Left renal cortex interstitium (tissue), 4 donors: ENCODE measurements at regions not wholly inside any gene's neighbourhood (a gene's known extent, or its start where the extent isn't known, plus 50 kb on each side); places are given as distances from the start of the nearest gene placed in this dataset.

Source experiments
- DNase-seq, 4 donors: peaks; one replicate each; pipeline ENCODE4 v3.0.0-alpha.2; 2013; ENCODE audit warnings: low read depth in 4 of 4, low spot score in 2 of 4, missing footprints in 1 of 4

- DNase-seq = no peak
Observed at GRCh38 chr7:41834805-41835694, 132.2 kb upstream of the INHBA start.

DNA sequence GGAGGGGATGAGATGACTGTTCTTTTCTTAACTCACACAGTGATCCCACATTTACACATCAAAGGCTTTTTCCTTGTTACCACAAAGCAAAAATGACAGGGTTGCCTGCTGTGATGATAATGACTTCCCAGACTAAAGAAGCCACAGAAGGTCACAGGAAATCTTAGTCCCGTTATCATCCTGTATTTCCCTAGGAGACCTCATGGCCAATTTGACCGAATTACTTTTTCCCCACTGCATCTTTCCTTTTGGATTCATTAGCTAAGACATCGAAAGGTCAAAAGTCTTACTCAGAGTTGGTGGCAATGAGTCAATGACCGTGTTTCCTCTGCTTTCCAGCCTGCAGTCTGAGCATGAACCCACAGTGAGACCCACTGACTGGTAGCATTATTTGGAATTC is 130.1 kb upstream of the INHBA start:
- DNase-seq = no peak

DNA sequence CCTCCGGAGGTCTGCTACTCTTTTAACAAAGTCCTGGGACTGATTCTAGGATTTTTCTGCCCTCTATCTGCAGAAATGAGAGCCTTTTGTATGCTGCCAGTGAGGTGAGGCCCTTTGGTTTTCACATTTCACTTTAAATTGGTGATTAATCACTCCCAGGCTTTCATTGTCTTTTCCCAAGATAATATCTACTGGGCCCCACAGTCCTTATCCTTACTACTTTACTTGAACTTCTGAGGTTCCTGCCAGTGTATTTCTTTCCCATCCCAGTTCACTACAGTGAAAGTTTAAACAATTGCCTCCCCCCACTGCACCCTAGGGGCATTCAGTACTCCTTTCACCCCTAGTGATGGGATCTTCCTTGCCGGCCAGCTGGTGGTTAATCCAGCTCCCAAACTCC is 127.4 kb upstream of the INHBA start:
- no peak for DNase-seq

- DNase-seq = no peak
Observed at GRCh38 chr7:41828911-41829310, 126.0 kb upstream of the INHBA start.

DNA sequence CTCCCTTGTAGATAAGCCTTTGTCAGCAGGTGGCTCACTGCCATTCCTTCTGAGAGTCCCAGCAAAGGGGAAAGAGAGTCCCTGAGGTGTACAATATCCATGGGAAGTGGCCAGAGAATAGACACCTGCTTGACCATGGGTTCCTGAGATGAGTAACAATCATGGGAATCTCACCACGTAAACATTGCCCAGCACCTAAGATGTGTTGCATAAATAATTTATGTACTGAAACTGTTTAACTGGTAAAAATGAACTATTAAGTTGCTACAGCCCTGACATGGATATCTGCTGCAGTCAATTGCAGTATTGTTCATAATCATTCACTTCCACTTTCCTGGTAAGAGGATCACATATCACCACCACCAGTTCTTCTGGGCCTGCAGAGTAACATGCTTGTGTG is 123.8 kb upstream of the INHBA start:
- DNase-seq = no peak

DNA sequence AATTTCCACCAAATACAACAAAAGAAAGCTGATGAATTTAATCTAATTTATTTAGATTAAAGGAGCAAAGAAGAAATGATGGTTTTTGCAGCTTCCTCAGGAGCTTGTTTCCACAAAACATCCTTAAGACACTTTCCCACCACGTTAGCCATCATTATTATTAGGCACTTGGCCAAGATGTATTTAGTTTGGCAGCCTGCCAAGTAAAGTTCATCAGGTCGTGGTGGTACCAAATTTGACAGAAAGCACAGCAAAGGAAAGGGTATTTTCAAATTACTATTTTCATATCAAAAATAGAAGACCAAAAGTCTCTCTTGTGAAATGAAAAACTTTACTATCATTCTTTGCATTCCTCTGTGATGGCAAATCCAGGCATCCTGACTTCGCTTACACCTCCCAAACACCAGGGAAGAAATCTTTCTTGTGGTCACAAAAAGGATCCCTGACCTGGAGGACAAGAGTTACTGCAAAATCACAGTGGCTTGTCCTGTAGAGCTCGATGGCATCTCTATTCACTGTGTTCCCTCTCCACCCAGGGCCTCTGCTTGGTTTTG is 123.1 kb upstream of the INHBA start:
- DNase-seq = no peak

DNA sequence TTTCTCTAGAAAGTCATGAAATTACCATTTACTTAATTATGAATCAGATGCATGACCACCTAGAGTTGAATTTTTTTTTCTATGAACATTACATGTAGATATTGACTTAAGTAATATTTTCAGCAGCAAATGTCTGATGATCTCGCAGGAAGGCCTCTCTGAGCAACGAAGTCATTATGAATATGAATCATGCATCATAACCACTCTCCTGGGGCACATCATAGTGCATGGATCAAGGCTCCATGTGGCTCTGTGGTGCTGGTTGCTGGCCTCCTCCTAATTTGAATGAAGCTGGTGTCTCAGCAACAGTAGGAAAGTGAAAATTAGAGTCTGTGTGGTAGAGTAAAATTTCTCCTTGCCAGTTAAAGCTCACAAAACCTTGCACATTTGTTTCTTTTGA is 121.4 kb upstream of the INHBA start:
- DNase-seq = no peak

DNA sequence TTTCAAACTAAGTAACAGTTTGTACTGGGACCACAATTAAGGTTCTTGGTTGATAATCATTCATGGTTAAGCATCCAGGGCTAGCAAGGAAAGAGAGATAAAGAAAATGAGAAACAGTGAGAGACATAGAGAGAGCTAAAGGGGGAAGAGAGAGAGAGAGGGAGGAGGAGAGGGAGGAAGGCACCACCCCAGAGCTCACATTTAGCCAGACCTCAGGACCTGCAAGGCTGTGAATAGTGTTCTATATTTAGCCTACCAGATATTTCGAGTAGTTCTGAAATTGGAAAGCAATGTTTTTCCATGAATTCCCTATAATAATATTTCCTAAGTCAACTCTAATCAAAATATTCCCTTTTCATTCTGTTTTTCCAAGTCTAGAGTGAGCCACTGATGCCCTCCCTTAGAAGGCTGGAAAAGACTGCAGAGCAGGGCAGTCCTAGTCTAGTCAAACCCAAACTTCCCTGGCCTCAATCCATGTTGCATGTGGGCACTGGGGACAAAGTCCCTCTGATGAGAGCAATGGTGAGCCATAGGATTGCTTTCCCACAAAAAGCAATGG is 119.4 kb upstream of the INHBA start:
- DNase-seq = no peak

DNA sequence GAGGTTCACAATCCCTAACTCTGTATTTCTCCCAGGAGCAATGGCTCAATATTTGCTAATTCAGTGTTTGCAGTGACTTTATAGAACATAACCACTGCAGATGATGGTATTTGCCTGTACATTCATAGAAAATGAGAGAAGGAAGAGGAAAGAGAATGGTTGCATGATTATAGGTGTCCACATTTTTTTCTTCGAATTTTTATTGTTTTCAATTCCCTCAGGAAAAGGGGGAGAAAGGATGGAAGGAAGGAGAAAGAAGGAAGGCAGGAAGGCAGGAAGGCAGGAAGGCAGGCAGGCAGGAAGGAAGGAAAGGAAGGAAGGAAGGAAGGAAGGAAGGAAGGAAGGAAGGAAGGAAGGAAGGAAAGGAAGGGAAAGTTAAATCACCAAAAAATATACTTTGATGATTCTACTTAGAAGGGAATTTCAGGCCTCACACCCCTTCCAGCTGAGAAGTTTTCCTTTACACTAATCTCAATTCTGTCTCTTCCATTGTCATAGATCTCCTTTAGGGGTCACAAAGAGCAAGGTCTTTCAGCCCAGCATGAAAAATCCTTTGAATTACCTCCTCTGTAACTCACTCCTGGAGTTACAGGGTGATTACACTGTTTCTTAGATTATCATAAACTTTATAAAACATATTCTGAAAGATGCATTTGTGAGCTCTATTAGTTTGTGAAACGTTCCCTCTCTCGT is 118.8 kb upstream of the INHBA start:
- no peak for DNase-seq

- DNase-seq = no peak
Observed at GRCh38 chr7:41820111-41820671, 117.3 kb upstream of the INHBA start.

DNA sequence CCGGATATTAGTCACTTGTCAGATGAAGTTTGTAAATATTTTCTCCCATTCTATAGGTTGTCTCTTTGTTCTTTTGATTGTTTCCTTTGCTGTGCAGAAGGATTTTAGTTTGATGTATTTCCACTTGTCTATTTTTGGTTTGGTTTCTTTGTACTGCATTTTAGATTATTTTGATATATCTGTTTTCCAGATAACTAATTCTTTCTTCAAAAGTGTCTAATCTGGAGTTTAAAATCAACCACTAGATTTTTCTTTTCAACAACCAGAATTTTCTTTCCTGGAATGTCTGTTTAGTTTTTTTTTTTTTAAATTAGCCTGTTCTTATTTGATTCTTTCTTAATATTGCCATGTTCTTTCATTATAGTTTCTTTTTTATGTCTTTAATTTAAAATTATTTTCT is 116.8 kb upstream of the INHBA start:
- no peak for DNase-seq

DNA sequence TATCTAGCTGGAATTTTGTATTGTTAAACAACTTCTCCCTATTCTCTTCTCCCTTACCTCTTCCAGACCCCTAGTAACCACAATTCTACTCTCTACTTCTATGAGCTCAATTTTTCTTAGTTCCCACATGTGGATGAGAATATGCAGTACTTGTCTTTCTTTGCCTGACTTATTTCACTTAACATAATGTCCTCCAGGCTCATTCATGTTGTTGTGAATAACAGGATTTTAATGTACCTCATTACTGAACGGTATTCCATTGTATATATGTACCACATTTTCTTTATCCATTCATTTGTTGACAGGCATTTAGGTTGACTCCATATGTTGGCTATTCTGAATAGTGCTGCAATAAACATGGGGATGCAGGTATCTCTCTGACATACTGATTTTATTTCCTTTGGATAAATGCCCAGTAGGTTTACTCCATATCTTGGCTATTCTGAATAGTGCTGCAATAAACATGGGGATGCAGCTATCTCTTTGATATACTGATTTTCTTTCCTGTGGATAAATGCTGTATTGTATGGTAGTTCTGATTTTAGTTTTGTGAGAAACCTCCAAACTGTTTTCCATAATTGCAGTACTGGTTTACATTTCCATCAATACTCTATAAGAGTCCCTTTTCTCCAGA is 116.0 kb upstream of the INHBA start:
- no peak for DNase-seq

DNA sequence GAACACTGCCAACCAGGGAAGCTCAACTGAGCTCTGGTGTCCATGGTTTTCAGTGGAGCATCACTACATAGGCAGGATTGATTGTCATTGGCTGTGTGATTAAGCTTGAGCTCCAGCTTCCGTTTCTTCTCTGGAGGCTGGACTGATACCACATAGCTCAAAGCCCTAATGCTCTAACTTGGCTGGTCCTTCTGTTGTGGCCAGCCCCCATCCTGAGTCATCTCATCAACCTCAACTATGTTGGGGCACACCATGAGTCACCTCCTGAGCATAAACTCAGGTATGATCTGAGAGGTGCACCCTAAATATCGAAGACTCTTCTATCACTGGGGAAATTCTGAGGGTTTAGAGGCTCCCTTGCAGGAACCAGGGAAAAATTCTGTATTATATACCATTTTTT is 114.5 kb upstream of the INHBA start:
- DNase-seq = no peak

- DNase-seq = no peak
Observed at GRCh38 chr7:41816111-41816510, 113.2 kb upstream of the INHBA start.

DNA sequence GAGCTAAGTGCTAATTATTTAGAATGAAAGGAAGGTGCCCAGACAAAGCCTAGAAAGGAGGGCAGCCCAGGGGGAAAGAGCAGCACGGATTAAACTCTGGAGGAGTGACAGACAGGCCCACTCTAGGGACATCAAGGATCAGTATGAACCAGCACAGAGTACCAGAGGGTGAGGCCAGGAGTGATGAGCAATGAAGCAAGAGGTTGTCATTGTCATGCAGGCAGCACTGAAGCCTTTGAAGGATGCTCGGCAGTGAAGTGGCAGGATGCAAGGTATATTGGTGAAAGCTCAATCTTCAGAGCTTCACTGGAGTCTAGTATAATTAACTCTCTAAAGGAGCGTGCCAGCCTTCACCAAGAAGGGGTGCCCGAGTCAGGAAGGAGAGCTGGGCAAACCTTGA is 112.0 kb upstream of the INHBA start:
- no peak for DNase-seq

- no peak for DNase-seq
Observed at GRCh38 chr7:41813286-41813685, 110.4 kb upstream of the INHBA start.

GRCh38 chr7:41811941-41812340 is 109.1 kb upstream of the INHBA start:
- no peak for DNase-seq

GRCh38 chr7:41809940-41810576 is 107.2 kb upstream of the INHBA start:
- DNase-seq = no peak

- DNase-seq = no peak
Observed at GRCh38 chr7:41809529-41809939, 106.6 kb upstream of the INHBA start.

DNA sequence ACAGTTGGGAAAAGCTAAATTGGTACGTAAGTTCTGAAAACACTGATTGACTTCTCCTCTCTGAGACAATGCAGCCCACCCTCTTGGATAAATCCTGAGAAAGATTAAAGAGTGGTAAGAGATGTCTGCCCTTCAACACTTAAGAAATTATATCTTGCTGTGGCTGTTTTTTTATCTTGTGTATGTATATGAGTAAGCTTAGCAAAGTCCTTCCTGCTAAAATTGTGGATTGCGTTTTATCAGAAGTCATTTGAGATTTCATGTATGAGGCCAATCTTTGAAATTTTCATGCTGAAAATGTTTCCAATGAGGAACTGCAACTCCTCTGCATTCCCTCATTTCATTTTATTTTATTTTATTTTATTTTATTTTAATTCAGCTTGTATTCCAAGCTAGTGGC is 106.2 kb upstream of the INHBA start:
- no peak for DNase-seq
